DMS153 (cell line): ENCODE measurements at regions not wholly inside any gene's neighbourhood (a gene's known extent, or its start where the extent isn't known, plus 50 kb on each side); places are given as distances from the start of the nearest gene placed in this dataset.
"Not testable (repeated sequence)": the region's sequence is repeated elsewhere in the genome, so short reads cannot be mapped to it uniquely, and the experiment has no call there.

Experiments
- DNase-seq: peaks from one replicate; lab custom pipeline; 2025; lab: John Stamatoyannopoulos, UW

- no peak for DNase-seq
Measured at GRCh38 chr16:14384745-14385144, 245.3 kb downstream of the PARN start.

- not testable (repeated sequence) for DNase-seq
Measured at GRCh38 chr16:14383844-14384243, 246.2 kb downstream of the PARN start.

GRCh38 chr16:14378689-14379467, 251.2 kb downstream of the PARN start:
- DNase-seq, result no peak

DNA sequence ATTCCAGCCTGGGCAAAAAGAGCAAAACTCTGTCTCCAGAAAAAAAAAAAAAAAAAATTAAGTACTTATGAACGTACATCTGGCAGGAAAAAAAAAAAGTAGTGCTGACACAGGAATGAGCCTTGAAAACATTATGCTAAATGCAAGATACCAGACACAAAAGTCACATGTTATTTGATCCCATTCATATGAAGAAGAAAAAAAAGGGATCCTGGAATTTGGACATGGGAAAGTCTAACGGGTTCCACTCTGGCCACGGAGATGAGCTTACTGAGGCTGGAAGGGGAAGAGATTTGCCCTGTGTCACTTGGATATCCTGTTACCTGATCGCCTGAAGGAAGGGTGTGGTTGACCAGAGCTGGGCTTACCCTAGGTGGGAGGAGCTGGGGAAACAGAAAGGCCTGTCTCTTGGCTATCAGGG, 251.9 kb downstream of the PARN start:
- DNase-seq, result peak; percentile 49

DNA sequence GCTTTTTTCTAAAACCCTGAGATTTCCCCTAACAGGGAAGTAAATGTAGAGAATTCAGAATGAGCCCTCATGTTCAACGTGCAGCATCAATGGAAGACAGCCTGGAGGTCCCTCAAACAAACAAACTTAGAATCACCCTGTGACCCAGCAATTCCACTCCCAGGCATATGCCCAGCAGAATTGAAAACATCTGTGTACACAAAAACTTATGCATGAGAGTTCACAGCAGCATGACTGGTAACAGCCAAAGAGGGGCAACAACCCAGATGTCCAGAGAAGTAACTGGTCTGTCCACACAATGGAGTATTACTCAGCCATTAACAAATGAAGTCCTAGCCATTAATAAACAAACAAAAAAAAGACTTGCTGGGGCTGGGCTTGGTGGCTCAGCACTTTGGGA, 252.7 kb downstream of the PARN start:
- DNase-seq, result no peak

- no peak for DNase-seq
Measured at GRCh38 chr16:14375132-14375491, 254.9 kb downstream of the PARN start.

DNA sequence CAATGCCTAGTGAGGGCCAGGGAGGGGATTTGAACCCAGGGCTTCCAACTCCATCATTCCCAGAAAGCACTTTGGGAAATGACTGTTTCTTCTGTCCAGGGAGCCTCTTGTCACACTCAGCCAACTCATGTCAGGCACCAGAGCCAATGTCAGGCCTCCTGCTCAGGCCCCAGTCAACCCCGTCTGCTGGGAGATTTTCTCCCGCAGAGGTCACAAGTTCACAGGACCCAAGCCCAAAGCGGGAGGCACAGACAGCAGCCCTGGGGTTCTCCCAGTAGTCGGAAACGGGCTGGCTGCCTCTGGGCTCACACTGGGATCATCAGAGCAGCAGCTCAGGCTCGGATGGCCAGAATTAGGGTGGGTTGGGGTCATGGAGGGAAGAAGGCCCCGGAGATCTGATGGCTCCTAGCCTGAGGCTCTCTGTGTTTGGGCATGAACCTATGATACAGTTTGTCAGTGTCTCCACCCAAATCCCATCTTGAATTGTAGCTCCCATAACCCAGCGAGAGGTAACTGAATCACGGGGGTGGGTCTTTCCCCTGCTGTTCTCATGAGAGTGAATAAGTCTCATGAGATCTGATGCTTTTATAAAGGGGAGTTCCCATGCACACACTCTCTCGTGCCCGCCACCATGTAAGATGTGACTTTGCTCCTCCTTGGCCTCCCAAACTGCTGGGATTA, 255.5 kb downstream of the PARN start:
- no peak for DNase-seq

DNA sequence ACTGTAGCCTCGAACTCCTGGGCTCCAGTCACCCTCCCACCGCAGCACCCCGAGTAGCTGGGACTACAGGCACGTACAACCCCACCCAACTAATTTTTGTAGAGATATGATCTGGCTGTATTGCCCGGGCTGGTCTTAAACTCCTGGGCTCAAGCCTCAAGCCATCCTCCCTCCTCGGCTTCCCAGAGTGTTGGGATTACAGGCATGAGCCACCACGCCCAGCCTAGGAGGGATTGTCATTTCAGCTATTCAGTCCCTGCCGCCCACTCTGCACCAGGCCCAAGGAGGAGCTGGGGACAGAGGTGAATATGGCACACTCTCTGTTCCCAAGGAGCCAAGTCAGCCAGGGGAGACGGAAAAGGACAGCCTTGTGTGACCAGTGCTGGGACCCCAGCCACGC, 256.2 kb downstream of the PARN start:
- DNase-seq, result no peak

DNA sequence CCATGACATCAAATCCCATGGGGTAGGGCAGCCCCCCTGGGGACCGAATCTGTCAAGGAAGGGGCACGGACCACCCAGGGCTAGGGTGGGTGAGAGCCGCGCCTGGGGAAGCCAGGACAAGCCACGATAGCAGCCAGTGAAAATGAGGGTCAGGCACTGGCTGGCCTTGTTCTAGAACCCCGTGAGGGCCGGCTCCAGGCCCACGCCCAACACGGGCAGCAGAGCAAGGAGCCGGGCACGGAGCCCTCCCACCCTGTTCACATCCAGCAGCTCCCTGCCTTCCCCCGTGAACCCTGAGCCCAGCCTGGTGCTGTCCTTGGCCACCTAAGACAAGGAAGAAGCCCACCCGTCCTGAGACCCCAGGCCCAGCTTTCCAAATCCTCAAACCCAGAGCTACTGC, 256.7 kb downstream of the PARN start:
- no peak for DNase-seq

- no peak for DNase-seq
Measured at GRCh38 chr16:14372471-14372870, 257.6 kb downstream of the PARN start.

GRCh38 chr16:14371778-14372431, 258.2 kb downstream of the PARN start:
- DNase-seq, result no peak

DNA sequence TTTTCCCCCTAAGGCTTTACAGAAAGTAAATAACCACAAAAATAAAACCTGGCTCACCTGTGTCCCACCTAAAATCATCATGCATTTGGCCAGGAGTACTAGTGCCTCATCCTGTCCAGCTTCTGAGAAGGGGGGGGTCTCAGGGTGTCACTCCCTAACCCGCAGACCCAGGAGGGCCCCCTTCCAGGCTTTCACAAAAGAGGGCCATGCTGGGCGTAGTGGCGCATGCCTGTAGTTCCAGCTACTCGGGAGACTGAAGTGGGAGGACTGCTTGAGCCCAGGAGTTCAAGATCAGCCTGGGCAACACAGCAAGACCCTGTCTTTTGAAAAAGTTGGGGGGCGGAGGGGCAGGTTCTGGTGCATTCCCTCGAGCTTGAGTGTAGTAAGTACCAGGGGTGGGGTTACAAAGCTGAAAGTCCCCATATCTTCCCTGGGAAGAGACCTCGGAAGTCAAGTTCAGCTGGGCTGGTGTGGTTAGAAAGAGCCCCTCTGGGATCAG, 259.3 kb downstream of the PARN start:
- DNase-seq, result no peak

DNA sequence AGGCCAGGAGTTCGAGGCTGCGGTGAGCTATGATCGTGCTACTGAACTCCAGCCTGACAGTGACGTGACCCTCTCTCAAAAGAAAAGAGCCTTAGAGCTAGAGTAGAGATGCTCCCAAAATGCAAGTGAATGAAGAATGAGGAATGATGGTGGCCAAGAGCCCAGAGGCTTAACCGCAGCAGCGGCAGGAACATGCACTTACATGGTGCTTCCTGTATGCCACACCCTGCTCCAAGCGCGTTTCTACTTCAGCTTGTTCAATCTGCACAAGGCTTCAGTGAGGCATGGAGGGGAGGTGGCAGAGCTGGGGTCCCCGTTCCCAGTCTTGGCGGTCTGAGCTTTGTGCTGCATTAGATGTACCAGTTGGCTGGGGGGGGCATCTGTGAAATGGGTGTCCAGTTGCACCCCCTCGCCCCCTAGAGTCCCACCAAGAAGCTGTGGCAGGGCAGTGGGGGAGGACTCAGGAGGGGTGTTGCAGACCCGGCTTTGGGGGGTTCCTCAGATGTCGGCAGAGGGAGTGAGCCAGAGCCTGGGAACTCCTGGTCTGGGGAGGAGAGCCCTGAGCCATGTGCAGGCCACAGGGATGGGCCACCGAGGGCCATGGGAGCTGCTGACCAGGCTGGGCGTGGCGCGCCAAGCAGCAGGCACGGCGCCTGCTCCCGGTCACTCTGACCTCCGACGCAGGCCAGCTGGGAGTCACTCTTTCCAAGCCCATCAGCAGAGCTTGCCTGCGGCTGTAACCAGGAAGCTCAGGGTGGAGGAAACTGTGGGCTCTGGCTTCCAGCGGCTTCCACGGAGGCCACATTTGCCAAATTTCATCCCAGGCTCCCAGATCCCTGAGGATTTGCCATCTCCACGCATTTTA, 260.1 kb downstream of the PARN start:
- no peak for DNase-seq

DNA sequence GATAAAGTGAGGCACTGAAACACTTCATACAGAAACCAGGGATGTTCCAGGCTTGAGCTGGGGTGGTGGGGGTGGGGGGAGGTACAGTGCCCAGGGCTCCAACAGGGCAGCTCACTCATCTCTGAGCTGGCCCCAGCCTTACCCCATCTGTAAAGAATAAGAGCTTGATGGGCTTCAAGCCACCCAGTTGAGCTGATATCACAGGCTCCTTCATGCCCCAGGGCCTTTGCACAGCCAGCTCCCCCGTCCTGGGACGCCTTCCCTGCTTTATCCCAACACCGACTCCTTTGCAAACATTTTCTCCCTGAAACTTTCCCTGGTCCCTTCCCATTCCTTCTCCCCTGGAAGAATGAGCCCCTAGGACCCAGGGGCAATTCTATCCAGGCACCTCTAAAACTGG, 261.7 kb downstream of the PARN start:
- DNase-seq, result no peak

GRCh38 chr16:14366974-14367707, 262.9 kb downstream of the PARN start:
- no peak for DNase-seq

DNA sequence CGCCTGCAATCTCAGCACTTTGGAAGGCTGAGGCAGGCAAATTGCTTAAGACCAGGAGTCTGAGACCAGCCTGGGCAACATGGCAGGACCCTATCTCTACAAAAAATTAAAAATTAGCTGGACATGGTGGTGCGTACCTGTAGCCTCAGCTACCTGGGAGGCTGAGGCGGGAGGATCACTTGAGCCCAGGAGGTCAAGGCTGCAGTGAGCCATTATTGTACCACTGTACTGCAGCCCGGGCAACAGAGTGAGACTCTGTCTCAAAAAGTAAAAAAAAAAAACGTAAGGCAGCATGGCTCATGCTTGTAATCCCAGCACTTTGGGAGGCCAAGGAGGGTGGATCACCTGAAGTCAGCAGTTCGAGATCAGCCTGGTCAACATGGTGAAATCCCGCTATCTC, 263.6 kb downstream of the PARN start:
- no peak for DNase-seq

GRCh38 chr16:14365200-14365851, 264.7 kb downstream of the PARN start:
- no peak for DNase-seq

GRCh38 chr16:14364386-14365199, 265.5 kb downstream of the PARN start:
- DNase-seq, result no peak

DNA sequence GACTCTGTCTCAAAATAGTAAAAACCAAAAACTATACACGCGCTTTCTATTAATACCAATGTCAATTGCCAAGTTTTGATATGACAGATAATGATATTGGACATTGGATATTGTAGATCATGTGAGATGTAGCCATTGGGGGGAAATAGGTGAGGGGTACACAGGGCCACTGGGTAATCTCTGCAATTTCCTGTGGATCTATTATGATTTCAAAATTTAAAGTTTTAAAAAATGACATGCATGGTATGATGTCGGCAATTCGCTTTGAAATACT, 266.0 kb downstream of the PARN start:
- DNase-seq, result no peak

GRCh38 chr16:14362774-14363371, 267.2 kb downstream of the PARN start:
- DNase-seq, result no peak
